ENCODE measurements at regions not wholly inside any gene's neighbourhood (a gene's known extent, or its start where the extent isn't known, plus 50 kb on each side); places are given as distances from the start of the nearest gene placed in this dataset.

GRCh38 chr6:23953976-23954375 is 172.0 kb upstream of the NRSN1 start:
- BruUV-seq (replicated peaks) = no TSS peak
- intact Hi-C loops (cut with micrococcal nuclease) = no loop called here
- no peaks in the 10 kb centered on the region for H3K36me3 Mint-ChIP-seq (ENCODE audit: insufficient read depth, unreplicated experiment)
- H3K4me1 Mint-ChIP-seq (ENCODE audit: insufficient read depth, unreplicated experiment) = peaks cover 6% of the 10 kb centered on the region
- H3K4me3 Mint-ChIP-seq (ENCODE audit: unreplicated experiment) = no peak overlapping the region
- no peaks in the 10 kb centered on the region for H3K27me3 Mint-ChIP-seq (ENCODE audit: insufficient read depth, unreplicated experiment)
- ChIA-PET CTCF (no interaction called here), POLR2A (no interaction called here)
- peak; percentile 35 for DNase-seq (ENCODE audit: unreplicated experiment)
- TF ChIP-seq, protein P1, sequence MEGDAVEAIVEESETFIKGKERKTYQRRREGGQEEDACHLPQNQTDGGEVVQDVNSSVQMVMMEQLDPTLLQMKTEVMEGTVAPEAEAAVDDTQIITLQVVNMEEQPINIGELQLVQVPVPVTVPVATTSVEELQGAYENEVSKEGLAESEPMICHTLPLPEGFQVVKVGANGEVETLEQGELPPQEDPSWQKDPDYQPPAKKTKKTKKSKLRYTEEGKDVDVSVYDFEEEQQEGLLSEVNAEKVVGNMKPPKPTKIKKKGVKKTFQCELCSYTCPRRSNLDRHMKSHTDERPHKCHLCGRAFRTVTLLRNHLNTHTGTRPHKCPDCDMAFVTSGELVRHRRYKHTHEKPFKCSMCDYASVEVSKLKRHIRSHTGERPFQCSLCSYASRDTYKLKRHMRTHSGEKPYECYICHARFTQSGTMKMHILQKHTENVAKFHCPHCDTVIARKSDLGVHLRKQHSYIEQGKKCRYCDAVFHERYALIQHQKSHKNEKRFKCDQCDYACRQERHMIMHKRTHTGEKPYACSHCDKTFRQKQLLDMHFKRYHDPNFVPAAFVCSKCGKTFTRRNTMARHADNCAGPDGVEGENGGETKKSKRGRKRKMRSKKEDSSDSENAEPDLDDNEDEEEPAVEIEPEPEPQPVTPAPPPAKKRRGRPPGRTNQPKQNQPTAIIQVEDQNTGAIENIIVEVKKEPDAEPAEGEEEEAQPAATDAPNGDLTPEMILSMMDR (IDR thresholded peaks at IDR 0.05; ENCODE audit: unreplicated experiment) = no peak
- H3K9me3 Mint-ChIP-seq (ENCODE audit: unreplicated experiment) = no peaks in the 10 kb centered on the region
- no peak overlapping the region for H3K27ac Mint-ChIP-seq (ENCODE audit: low read depth, unreplicated experiment)

- no TSS peak for BruUV-seq (replicated peaks)
- Mint-ChIP-seq H3K27ac (ENCODE audit: low read depth, unreplicated experiment) (no peak overlapping the region), H3K9me3 (ENCODE audit: unreplicated experiment) (no peaks in the 10 kb centered on the region), H3K36me3 (ENCODE audit: insufficient read depth, unreplicated experiment) (no peaks in the 10 kb centered on the region), H3K27me3 (ENCODE audit: insufficient read depth, unreplicated experiment) (no peaks in the 10 kb centered on the region), H3K4me1 (ENCODE audit: insufficient read depth, unreplicated experiment) (peaks cover 6% of the 10 kb centered on the region), H3K4me3 (ENCODE audit: unreplicated experiment) (no peak overlapping the region)
- TF ChIP-seq, protein P1 (IDR thresholded peaks at IDR 0.05; ENCODE audit: unreplicated experiment) = no peak
- ChIA-PET POLR2A (no interaction called here), CTCF (interaction anchor here (0.5 kb wide), 1 partner anchor 893 kb away, joined by 3 read pairs; no protein-coding TSS in a partner anchor)
- intact Hi-C loops (cut with micrococcal nuclease) = no loop called here
- DNase-seq (ENCODE audit: unreplicated experiment) = no peak
These were observed 169.0 kb upstream of the NRSN1 start for GRCh38 chr6:23957017-23957416.

- H3K36me3 Mint-ChIP-seq (ENCODE audit: insufficient read depth, unreplicated experiment) = no peaks in the 10 kb centered on the region
- intact Hi-C loops (cut with micrococcal nuclease) = no loop called here
- no peak for DNase-seq (ENCODE audit: unreplicated experiment)
- H3K9me3 Mint-ChIP-seq (ENCODE audit: unreplicated experiment) = no peaks in the 10 kb centered on the region
- TF ChIP-seq, protein P1 (IDR thresholded peaks at IDR 0.05; ENCODE audit: unreplicated experiment) = no peak
- ChIA-PET POLR2A (interaction anchor here (0.6 kb wide), 1 partner anchor 16 kb away, joined by 3 read pairs; no protein-coding TSS in a partner anchor), CTCF (no interaction called here)
- BruUV-seq (replicated peaks) = no TSS peak
- H3K27me3 Mint-ChIP-seq (ENCODE audit: insufficient read depth, unreplicated experiment) = no peaks in the 10 kb centered on the region
- H3K27ac Mint-ChIP-seq (ENCODE audit: low read depth, unreplicated experiment) = no peak overlapping the region
- H3K4me3 Mint-ChIP-seq (ENCODE audit: unreplicated experiment) = no peak overlapping the region
- H3K4me1 Mint-ChIP-seq (ENCODE audit: insufficient read depth, unreplicated experiment) = peaks cover 8% of the 10 kb centered on the region
These were observed 161.2 kb upstream of the NRSN1 start for GRCh38 chr6:23964865-23965264.

DNA sequence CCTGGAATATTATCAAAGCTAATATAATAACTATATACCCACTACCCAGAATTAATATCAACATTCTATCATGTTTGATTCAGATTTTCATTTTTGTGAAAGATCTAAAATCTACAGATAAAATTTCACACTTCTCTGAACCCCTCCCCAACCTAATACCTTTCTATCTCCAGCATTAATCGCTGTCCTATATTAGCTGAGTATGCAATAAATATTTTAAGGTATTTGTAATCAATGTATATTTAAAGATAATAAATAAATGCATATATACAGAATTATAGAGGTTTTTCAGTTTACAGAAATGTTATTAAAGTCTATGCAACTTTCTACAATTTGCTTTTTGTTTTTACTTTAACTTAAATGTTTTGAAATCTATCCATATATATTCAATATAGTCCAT is 156.7 kb upstream of the NRSN1 start:
- Mint-ChIP-seq H3K27me3 (ENCODE audit: insufficient read depth, unreplicated experiment) (no peaks in the 10 kb centered on the region), H3K36me3 (ENCODE audit: insufficient read depth, unreplicated experiment) (no peaks in the 10 kb centered on the region), H3K27ac (ENCODE audit: low read depth, unreplicated experiment) (no peak overlapping the region), H3K4me3 (ENCODE audit: unreplicated experiment) (no peak overlapping the region), H3K4me1 (ENCODE audit: insufficient read depth, unreplicated experiment) (no peaks in the 10 kb centered on the region), H3K9me3 (ENCODE audit: unreplicated experiment) (no peaks in the 10 kb centered on the region)
- BruUV-seq (replicated peaks) = no TSS peak
- intact Hi-C loops (cut with micrococcal nuclease) = no loop called here
- no peak for DNase-seq (ENCODE audit: unreplicated experiment)
- POLR2A ChIA-PET = interaction anchor here (1.0 kb wide), 1 partner anchor 276 kb away, joined by 4 read pairs; no protein-coding TSS in a partner anchor
- CTCF ChIA-PET = no interaction called here
- TF ChIP-seq, protein P1 (IDR thresholded peaks at IDR 0.05; ENCODE audit: unreplicated experiment) = no peak
